Activated T-helper 9 cell treated with anti-CD3 and anti-CD28 coated beads, Interleukin-2, amount 50 U/mL, for 16 hours (primary cell): ENCODE measurements at regions not wholly inside any gene's neighbourhood (a gene's known extent, or its start where the extent isn't known, plus 50 kb on each side); places are given as distances from the start of the nearest gene placed in this dataset.
"Not testable (repeated sequence)": the region's sequence is repeated elsewhere in the genome, so short reads cannot be mapped to it uniquely, and the experiment has no call there.

Source experiments
- DNase-seq: peaks from one replicate; pipeline ENCODE4 v3.0.0-alpha.2; 2020; ENCODE audit warnings: low read depth

DNA sequence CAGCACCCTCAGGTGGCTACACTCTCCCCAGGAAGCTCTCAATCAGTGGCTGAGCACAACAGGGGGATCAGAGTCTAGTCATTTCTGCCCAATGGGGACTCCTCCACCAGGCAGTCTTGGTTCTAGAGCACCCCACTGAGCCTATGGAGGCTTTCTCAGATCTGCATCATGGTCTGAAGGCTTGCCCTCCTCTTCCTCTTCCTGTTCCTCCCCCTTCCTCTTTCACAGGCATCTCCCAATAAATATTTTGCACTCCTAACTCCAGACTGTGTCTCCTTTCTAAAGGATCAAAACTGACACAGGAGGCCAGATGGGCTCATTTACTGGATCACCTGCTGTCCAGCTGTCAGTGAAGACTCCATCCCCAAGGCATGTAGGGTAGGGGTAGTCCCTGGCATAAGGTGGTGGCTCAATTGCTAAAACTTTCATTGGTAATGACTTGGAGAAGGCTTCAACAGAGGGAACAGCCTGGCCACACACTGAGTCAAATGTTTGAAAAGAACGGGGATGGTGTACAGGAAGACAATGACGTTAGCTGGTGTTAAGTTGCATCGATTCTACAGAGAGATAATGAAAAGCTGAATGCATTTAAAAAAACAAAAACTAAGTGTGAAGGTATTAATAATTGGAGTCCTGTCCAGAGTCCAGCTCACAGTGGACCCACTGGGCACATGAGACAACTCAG, 84.2 kb upstream of the SLC2A1 start:
- DNase-seq: no peak

- DNase-seq: no peak
These were observed 83.5 kb upstream of the SLC2A1 start for GRCh38 chr1:43042127-43042526.

DNA sequence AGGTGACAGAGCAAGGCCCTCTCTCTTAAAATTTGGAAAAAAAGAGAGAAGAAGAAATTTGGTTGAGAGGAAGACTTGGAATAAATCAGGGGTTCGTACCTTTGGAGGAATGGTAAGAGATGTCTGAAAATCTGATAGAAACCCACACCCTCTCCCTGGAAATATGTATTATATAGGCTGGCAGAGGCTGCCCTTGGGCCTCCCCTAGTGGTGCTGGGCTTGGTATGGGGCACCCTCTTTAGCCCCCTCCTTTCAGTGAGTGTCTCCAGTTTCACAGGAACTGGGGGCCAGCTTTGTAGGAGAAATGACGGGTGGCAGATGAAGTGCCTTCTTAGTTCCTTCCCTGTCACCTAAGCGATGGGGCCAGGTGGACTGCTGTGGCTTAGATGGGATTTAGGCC, 82.9 kb upstream of the SLC2A1 start:
- no peak for DNase-seq

- DNase-seq: no peak
These were observed 80.8 kb upstream of the SLC2A1 start for GRCh38 chr1:43039228-43040055.

GRCh38 chr1:43038232-43038935, 79.7 kb upstream of the SLC2A1 start:
- DNase-seq: no peak

DNA sequence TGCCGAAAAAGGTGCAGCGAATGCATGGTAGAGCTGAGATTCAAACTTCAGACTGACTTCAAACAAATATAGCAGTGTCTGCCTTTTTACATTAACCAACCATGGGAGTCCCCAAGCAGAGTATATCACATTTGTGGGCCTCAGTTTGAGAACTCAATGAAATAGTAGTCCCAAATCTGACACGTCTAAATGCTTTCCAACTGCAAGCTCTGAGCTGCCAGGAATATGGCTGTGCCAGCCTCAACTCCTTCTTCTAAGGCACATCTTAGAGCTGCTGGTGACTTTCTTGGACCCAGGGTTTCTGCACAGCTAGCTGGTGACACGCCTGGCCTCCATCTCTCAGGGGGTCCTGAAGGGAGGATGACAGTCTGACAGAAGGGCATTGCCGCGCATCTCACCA, 78.8 kb upstream of the SLC2A1 start:
- no peak for DNase-seq

- DNase-seq: no peak
These were observed 78.3 kb upstream of the SLC2A1 start for GRCh38 chr1:43036932-43037331.

DNA sequence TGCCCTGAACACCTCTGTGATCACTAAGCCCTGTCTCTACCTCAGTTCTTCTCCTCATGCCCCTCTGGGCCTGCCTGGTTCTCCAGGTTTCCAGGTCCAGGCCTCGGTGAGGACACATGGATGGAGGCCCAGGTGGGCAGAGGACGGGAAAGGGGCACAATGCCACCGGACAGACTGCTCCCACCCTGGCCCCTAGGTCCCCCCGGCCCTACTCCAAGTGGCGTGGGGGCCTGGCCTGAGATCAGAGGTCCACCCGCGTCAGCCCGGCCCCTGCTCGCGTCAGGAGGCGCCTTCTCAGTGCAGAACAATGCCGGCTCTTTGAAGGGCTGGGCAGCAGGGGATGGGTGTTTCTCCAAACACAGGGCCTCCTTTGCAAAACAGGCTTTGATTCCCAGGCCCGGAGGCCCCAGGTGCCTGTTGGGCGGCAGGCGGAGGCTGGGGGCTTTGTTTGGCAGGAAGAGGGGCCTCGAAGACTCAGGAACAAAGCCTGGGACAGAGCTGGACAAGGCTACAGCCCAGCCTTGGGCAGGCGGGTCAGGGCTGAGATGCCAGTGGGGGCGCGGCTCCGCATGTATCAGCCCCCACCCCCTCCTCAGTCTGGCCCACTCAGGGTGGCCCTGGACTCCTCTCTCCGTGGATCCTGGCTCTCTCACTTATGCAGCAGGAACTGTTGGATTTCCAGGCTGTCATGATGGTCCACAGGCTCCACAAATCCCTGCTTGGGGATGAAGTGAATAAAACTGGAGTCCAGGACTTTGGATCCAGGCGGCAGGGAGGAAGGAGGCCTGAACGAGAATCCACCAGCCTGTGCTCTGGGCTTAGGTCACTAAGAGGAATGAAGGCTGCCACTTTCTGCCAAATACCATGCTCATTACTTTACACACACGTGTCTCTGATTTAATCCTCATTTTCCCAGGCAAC, 77.4 kb upstream of the SLC2A1 start:
- DNase-seq: no peak

GRCh38 chr1:43034778-43035177, 76.1 kb upstream of the SLC2A1 start:
- DNase-seq: no peak

- no peak for DNase-seq
These were observed 75.6 kb upstream of the SLC2A1 start for GRCh38 chr1:43034195-43034658.

DNA sequence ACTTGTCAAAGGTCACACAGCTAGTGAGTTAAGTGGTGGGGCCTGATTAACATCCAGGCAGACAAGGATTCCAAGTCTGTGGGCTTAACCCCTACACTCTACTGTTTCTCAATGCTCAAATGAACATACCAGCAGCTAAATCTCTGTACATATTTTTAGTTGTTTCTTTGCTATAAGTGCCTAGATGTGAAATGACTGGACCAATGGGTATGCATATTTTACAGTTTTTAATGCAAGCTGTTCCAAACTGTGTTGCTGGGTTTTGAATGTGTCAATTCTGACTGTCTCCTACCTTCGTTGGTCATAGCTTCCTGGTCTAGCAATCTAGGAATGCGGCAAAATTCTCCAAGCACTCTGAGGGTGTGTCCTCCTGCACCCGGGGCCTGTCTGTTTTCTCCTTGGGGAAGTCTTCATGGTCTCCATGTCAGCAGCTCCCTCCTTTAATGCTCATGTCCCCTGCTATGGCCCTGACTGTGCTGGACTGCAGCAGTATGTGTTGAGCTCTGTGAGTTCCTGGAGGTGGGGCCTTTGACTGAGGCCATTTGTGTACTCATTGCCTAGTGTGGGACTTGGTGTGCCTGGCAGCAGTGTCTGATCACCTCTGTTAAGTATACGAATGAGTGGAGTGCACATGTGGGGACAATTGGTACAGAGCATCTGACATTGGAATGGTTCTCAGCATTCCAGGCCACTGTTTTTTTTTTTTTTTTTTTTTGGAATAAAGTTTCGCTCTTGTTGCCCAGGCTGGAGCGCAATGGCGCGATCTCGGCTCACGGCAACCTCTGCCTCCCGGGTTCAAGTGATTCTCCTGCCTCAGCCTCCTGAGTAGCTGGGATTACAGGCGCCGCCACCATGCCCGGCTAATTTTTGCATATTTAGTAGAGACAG, 72.9 kb upstream of the SLC2A1 start:
- no peak for DNase-seq

DNA sequence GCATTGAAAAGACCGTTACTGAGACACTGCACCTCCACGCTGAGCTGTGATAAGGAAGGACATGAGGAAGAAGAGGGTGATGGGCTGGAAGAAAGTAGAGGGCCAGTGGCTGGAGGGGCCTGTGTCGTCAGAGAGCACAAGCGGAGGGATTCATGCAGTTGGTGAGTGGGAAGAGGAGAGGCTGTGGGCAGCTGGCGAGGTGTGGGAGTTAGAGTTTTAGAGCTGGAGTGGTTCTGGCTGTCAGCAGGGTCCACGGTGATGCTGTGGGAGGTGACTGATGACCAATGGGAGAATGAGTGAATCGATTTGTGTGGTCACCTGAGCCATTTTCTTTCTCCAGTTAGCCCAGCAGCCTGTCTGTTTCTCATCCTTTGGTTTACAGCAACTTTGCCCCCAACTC, 66.2 kb upstream of the SLC2A1 start:
- no peak for DNase-seq

GRCh38 chr1:43021547-43022474, 63.1 kb upstream of the SLC2A1 start:
- DNase-seq: no peak

- DNase-seq: no peak
These were observed 60.6 kb upstream of the SLC2A1 start for GRCh38 chr1:43019226-43019625.

- DNase-seq: no peak
These were observed 59.5 kb upstream of the SLC2A1 start for GRCh38 chr1:43018121-43018520.

GRCh38 chr1:43015269-43015668, 56.6 kb upstream of the SLC2A1 start:
- no peak for DNase-seq

GRCh38 chr1:43014579-43014978, 55.9 kb upstream of the SLC2A1 start:
- DNase-seq: not testable (repeated sequence)

DNA sequence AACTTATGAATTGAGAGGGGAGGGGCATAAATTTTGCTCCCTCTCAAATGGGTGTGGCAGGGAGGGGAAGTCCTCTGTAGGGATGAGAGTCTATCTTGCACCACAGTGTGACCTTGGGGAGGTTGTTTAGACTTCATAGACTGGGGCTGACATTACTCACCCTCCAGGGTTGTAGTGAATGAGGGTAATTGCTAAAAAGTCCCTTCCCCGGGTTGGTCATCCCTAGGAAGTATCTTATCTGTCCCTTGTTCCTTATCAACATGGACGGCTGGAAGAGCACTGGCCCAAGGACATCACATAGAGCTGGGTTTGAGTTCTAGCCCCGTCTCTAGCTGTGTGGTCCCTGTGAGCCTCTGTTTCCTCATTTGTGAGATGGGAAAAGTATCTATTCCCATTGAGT, 52.4 kb upstream of the SLC2A1 start:
- DNase-seq: no peak

GRCh38 chr1:43009274-43009673, 50.6 kb upstream of the SLC2A1 start:
- no peak for DNase-seq
